ENCODE measurements at regions not wholly inside any gene's neighbourhood (a gene's known extent, or its start where the extent isn't known, plus 50 kb on each side); places are given as distances from the start of the nearest gene placed in this dataset.

DNA sequence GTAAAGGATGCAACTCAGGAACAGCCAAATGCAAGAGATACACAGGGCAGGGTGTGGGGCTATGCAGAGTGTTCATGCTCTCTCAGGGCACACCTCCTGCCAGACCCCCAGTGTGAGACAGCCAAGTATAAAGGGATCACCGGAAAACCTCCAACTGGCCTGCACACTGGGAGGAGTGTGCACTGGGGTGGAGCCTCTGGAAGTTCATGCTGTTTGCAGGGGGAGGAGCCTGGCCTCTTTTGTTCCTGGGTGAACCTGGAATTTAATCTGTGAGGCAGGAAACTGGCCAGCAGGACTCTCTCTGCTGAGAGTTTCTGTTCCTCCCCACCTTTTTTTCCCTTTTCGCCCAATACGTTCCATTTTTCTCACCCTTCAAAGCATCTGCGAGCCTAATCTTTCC, 204.1 kb downstream of the WNT5A start:
- TF ChIP-seq CTCF (conservative IDR thresholded peaks at IDR 0.05; ENCODE audit: low read length) (no peak), EZH2phosphoT487 (IDR thresholded peaks at IDR 0.05; ENCODE audit: borderline replicate concordance) (no peak)

Measured in Loucy (cell line).